ENCODE measurements at regions not wholly inside any gene's neighbourhood (a gene's known extent, or its start where the extent isn't known, plus 50 kb on each side); places are given as distances from the start of the nearest gene placed in this dataset.

DNA sequence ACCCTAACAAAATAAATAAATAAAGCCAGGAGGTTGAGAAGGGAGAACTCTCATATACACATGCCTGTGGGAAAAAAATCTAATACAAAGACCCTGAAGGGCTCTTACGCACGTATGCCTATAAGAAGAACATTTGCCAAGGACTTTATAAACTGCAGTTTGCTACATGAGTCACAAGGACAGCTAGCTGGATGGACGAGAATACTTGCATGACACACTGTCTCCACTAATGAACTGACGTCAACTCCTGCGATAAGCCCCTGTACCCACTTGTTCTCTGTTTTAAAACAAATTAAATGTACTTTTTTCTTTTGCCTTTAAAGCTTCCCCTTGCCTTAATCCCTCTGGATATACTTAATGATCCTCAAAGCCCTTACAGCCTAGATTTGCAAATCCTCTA is 374.6 kb upstream of the GHITM start:
- TF ChIP-seq POLR2AphosphoS5 (IDR thresholded peaks at IDR 0.05; ENCODE audit: low read depth, low read length) (no peak), POLR2A (IDR thresholded peaks at IDR 0.05; ENCODE audit: low read depth, low read length) (no peak)
